Limb (tissue), 2 donors: ENCODE measurements at regions not wholly inside any gene's neighbourhood (a gene's known extent, or its start where the extent isn't known, plus 50 kb on each side); places are given as distances from the start of the nearest gene placed in this dataset.

Experiments
- DNase-seq, 2 donors: peaks; one replicate each; pipeline ENCODE4 v3.0.0-alpha.2; 2016; ENCODE audit errors: extremely low spot score in 2 of 2

DNA sequence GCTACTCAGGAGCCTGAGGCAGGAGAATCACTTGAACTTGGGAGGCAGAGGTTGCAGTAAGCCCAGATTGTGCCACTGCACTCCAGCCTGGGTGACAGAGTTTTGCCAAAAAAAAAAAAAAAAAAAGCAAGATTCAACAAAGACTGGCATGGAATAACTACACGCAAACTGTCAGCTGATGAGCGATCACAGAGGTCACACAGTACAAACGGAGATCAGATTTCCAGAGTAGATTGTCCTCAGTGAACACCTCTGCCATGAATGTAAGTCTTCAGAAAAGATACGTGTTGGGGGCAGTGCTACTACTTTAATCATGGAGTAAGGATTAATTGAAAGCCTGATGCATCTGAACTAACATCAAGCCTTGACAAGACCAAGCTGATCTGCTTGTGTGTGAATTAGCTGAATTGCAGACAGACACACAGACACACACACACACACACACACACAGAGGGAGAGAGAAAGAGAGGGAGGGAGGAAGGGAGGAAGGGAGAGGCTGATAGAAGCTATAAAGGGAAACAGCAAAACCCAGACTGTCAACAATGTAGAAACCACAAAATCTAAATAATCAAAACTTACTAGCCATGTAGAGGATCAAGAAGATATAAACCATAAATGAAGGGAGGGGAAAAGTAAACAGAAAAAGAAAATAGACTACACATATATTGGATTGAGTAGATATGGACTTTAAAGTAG, 222.9 kb upstream of the ZNF462 start:
- no peak for DNase-seq

DNA sequence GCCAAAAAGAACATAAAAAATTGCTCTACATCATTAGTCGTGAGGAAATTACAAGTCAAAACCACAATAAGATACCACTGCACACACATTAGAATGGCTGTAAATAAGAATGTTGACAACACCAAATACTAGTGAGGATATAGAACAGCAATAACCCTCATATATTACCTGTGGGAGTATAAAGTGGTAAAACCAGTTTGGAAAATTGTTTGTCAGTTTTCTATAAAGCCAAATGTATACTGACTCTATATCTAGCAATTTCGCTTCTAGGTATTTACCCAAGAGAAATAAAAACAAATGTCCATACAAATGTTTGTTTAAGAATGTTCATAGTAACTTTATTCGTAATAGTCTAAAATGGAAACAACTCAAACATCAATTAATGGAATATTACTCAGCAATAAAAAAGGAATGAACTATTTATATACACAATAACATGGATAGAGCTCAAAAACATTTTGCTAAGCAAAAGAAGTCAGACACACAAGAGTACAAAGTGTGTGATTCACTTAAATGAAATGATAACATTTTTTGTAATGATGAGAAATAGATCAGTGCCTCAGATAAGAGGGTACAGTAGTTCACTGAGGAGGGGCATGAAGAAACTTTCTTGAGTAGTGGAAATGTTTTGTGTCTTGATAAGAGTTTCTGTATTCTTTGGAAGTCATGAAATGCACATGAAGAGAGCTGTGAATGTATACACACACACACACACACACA, 219.6 kb upstream of the ZNF462 start:
- DNase-seq, result no peak

DNA sequence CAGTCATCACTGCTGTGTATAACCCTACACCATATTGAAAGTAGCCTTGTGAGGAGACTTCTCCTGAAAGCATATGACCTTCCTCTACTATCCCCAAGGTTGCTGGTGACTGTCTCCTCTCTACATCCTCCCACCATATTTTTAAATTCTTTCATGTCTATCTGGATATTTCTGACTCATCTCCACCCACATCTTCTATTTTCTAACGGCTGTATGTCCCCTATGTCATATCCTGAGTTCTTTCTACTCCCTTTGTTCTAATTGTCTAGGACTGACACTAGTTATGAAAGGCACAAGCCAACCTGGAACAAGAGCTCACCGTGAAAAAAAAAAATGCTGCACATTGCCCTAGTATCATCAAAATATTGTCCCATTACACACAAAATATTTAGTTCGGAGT, 218.3 kb upstream of the ZNF462 start:
- DNase-seq, result no peak

DNA sequence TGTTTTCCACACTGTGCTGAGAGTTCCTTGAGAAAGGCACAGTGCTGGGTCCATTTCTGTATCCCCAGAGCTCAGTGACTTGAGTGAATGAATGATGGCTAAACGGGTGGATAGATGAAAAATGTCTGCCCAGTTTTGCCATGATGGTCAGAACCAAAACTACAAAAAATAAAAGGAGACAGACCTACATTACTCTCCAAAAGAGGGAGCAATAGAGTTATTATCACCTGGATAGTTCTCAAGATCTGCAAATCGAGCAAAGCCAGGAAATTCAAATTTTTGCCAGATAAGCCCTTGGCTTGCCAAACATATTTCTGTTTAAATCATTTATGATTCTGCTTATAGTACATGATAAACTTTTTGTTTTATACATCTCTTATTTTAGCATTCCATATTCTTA, 214.2 kb upstream of the ZNF462 start:
- no peak for DNase-seq

DNA sequence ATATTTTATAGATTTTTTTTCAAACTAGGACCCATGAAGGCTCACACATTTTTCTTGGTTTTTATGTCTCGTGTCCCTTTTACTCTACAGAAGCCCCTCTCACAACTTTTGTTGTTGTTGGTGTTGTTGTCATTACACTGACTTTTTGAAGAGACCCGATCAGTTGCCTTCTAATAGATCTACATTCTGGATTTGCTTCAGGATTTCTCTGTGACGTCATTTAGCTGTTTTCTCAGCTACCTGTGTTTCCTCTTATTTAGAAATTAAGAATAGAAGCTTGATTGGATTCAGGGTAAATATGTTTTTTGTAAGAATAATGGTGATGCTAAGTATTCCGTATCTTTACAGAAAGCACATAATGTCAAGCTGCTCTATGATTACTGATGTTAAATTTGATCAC, 213.3 kb upstream of the ZNF462 start:
- DNase-seq, result no peak

DNA sequence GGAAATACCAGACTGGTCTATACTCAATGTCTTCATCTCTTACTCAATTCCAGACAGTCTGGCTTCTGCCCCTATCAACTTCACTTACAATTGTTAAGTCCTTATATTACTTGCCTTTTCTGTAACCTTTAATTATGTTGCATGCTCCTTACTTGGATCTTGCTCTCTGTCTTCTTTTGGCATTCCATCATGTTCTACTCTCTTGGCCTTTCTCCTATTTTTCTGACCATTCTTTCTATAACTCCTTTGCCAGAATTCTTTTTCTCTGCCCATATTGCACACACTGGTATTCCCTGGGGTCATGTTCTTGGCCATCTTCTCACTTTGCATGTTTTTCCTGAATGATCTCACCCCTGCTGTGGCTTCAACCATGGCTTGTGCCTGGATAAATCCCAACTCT, 209.8 kb upstream of the ZNF462 start:
- no peak for DNase-seq

DNA sequence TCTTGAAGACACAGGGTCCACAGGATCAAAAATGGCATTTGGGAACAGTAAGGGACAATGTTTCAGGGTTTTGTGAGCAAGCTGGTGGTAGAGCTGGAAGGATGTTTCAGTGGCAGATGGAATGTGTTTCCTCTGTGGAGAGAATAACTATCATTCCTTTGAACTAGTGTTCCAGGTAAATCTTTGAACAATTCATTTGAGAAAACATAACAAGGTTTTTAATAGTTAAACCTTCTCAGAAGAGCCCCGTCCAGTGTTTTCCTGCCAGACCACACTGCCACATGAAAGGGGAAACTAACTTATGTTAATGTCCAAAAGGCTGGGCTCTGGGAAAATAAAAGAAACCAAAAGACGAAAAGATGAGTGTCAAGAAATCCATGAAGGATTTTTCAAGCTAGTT, 207.0 kb upstream of the ZNF462 start:
- DNase-seq, result no peak

DNA sequence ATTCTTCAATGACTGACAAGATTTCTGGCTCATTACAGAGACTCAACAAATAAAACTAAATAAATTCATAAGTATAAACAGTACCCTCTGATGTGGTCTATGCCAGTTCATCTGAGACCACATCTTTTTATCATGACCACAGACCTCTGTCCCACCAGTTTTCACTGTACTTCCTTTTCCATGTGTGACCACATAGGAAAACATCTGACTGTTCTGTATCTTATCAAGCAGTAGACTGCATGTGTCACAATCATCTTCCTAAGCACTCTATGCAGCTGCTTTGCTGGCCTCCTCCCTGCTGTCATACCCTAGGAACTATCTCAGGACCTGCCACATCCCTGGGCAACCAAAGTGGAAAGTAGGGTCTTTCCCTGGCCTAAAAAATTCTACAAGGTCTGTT, 205.0 kb upstream of the ZNF462 start:
- DNase-seq, result no peak

DNA sequence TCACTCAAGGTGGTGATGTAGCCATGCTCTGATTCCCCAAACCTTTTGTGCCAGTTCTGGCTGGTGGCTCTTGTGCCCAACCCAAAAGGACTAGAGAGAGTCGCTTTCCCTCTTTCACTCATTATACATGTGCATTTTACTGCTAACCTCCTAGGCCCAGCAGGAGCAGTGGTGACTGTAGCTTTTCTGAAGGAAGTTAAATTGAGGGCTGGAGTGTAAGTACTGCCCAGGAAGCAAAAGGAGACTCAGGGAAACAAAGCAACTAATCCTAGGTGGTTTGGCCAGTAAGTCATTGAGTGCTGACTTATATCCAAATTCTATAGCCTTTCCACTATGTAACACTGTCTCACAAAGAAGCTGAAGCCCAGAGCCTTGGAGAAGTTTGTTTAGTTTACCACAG, 194.4 kb upstream of the ZNF462 start:
- no peak for DNase-seq

DNA sequence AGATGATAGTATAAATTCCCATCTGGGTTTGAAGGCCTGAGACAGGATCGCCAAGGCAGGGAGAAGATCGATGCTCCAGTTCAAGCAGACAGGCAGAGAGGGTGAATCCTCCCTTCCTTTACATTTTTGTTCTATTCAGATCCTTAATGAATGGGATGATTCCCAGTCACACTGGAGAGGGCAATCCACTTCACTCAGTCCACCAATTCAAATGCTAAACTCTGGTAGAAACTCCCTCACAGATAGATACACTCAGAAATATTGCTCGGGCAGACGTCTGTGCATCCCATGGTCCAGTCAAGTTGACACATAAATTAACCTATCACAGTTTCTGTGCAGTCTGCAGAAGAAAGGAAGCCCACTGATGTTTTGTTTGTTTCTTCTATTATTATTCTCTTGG, 193.1 kb upstream of the ZNF462 start:
- no peak for DNase-seq

DNA sequence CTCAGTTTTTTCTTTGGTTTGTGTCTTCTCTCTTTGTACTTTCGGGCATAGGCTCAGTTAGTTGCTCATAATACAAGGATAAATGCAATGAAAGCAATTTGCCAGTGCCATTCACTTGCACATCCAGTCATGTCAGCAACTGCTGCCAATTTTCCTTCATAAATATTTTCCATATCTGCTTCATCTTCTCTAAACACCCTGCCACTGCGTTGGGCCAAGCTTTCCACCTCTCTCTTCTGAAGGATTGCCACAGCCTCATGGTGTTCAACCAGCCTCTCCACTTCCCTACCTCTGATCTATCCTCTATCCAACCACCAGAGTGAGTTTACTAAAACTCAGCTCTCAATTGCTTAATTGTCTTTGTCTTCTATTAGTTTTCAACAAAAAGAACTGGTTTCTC, 192.5 kb upstream of the ZNF462 start:
- no peak for DNase-seq

DNA sequence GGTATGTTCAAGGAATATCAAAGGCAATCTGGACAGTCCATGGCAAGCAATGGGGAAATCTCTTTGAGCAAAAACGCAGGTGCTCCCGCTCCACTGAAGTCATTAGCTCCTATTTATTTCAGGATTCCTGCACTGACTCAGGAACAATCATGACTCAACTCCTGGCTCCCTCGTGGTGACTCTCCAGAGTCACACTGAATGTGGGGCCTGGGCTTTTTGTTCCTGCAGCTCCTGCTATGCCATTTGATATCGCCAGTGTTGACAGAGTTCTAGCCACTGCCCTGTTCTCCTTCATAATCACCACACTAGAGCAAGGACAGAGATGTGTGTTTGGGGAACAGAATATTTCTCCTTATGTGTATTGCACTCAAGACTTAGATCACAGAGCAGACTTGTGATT, 187.2 kb upstream of the ZNF462 start:
- DNase-seq, result no peak

DNA sequence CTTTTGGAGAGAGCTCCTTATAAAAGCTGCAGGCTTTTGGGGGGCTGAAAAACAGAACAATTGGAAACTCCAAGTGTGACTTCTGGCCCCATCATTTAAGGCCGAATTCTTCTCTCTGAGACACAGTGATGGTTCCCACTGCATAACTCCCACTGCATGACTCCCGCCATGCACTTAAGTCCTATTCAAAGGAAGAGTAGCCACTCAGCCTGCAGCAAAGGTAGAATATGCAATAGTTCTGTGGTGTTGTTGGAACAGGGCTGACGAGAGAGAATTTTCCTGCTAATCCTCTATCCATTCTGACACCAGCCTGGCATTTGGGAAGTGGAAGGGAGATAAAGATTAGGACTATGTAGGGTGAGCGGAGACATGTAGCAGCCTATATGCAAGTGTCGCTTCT, 185.6 kb upstream of the ZNF462 start:
- DNase-seq, result no peak

DNA sequence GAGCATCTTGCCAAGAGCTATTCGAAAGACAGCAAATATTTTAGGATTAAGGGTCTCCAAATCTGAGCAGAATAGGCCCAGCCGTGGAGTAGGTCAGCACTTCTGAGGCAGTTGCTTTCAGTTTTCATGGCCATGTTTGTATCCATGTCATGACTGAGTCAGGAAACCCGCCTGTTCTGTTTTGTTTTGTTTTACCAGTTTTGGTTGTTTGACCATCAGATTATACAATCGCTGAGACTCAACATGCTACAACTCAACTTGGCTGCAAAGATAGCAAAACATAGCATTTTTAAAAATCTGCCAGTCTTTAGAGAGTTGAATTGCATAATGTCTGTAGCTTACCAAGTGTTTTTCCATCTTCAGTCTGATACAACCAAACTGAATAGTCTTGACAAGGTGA, 185.1 kb upstream of the ZNF462 start:
- no peak for DNase-seq

DNA sequence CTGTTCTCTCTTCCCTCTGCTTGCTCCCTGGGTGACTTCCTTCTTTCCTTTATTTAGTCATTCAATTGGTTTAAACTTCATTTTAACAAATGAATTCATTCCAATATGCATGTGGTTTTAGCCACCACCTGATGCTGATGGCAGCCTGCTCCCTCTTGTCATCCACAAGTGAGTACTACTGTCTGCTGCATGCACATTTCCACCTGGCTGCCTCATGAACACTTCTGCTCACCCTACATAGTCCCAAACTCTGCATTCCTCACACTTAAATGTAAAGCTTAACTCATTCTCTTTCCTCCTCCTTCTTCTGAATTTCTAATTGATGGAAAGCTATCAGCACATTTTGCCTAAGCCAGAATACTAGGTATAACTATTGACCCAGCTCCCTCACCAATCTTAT, 184.7 kb upstream of the ZNF462 start:
- no peak for DNase-seq

DNA sequence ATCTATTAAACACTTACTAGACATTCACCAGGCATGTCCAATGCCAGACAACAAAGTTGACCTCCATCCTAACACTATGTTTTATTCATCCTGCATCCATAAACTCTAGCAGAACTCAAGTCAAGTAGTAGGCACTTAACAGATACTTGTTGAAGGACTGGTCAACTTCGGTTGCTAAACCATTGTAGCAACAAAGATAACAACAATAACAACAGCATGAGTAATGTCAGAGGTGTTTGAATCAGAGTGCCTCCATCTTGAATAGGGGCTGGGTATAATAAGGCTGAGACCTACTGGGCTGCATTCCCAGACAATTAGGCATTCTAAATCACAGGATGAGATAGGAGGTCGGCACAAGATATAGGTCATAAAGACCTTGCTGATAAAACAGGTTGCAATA, 180.5 kb upstream of the ZNF462 start:
- DNase-seq, result no peak

DNA sequence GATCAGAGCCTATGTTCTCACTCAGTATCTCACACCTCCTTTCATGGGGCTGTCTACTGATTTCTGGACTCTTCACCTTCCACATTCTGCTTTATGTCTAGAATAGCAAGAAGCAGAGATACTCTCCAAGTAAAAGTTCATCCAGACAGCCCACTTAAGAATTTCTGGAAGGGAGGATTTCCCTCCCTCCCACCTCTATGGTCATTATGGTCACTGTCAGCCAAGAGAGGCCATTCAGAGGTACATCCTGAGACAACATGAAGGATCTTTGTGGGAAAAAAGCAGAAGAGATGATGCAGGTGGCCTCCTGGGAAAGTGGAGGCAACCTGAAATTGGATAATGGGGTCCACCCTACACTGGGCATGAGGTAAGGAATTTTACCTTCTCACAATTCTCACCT, 179.5 kb upstream of the ZNF462 start:
- DNase-seq, result no peak

DNA sequence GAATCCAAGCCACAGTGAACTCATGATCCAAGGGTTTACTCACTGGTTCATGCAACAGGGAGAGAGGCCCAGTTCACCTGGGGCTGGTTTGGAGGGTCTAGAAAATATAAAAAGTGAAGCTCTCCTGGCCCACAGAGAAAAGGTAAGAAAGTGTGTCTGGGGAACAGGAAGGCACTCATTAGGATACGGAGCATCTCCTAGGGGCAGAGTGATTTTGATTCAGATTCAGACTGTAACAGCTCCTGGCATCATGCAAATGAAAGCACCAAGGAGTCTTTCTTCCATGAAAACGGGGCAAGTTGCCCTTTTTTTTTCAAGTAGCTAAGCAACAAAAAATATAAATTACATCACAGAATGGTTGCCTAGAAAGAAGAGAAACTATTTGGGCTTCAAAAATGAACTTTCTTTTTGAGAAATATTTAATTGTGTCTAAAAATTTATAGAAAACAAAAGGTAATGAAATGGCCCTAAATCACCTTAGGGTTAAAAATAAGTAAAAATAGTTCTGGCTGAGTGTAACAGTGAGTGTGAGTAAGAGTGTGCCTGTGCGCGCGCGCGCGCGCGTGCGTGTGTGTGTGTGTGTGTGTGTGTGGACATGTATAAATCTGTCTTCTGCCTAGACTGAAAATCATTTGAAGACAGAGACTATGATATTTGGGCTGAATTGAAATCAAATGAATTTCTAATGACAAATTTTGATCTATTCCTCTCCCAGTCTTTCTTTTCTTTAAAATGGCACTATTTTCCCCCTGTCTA, 177.8 kb upstream of the ZNF462 start:
- DNase-seq, result no peak

DNA sequence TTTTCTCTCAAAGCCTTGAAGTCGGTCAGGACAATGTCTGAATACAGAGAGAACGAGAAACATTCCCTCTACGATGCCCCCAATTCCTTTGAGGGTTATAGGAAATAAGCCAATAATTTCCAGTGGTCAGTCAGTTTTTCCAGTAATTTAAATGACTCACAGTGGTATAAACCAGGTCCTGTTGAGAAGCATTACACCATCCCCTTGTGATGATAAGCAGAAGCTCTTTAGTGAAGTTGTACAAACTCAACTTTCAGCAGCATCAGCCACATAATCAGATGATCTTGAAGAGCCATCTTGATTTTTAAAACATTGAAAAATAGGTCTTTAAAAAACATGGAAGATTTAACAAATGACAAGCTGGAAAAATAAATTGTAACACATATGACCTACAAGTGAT, 173.9 kb upstream of the ZNF462 start:
- DNase-seq, result no peak

DNA sequence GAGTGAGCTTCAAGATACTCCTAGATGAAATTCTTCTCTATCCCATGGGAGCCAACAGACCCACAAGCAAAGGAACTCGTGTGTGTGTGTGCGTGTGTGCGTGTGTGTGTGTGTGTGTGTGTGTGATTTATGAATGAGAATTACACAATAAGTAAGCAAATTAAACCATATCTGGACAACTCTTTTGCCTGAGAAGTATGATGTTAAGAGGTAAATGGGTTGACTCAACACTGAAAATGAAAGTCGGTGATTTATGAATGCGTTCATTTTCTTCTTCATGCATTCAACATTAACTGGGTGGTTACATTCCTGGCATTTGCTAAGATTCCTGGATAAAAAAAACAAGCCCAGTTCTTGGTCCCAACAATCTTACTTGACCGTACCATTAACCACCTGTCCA, 171.3 kb upstream of the ZNF462 start:
- DNase-seq, result no peak

DNA sequence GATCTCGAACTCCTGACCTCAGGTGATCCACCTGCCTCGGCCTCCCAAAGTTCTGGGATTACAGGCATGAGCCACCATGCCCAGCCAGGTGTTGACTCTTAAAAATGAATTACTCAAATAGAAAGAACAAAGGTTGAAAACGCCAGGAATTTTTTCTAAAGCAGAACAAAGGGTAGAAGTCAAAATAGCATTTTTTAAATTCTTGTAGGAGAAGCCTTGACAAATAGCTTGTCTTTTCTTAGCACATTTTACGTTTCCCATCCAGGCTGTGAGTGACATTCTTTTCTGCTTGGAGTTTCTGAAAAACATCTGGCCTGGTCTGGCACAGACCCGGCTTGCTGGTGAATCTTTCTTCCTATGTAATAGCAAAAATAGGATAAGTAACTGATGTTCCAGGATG, 169.4 kb upstream of the ZNF462 start:
- DNase-seq, result no peak

DNA sequence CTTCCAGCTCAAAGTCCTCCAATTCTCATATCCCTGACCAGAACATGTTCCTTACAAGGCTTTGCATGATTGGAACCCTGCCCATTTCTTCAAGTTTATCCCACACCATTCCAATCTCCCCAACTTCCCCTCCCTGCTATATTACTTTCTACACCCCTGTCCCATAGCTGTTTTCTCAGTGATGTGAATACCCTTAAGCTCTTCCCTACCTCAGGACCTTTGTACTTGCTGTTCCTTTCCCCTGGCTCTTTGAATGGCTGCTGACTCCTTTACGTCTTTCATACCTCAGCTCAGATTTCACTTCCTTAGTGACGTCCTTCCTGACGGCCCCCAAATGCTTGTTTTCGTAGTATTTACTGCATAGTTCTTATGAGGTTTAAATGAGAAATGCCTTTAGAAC, 166.2 kb upstream of the ZNF462 start:
- DNase-seq, result no peak

DNA sequence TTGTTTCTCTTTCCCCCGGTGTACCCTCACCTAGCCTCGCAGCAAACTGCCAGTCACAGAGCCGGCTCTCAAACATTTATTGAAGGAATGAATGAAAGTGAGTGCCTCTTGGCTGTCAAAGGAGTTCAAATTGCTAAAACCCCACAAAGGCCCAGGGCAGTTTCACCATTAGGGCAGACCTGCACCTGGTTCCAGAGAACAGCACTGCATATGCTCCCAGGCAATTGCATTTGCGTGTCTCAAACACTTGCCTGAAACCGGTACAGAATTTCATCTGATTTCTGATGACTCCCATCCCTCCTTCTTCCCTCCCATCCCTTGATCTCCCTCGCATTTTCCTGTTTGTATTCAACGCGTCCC, 165.6 kb upstream of the ZNF462 start:
- DNase-seq, result no peak
